GM06990 (cell line): ENCODE measurements at regions not wholly inside any gene's neighbourhood (a gene's known extent, or its start where the extent isn't known, plus 50 kb on each side); places are given as distances from the start of the nearest gene placed in this dataset.
A peak's percentile ranks its signal among the peaks of the same experiment; 100 is the strongest.

Experiments
- DNase-seq: peaks from one replicate; pipeline ENCODE4 v3.0.0-alpha.2; 2011; ENCODE audit not compliant: insufficient read length; ENCODE audit errors: extremely low read depth
- H3K27me3 ChIP-seq: replicated peaks from 2 replicates; pipeline ENCODE4 v1.6.0; 2011; ENCODE audit warnings: low read length; ENCODE audit not compliant: control insufficient read depth, insufficient read depth
- H3K36me3 ChIP-seq: 2 replicates; pipeline ENCODE4 v1.5.1; 2011; ENCODE audit warnings: low read length; ENCODE audit not compliant: control insufficient read depth, insufficient read depth
- H3K4me3 ChIP-seq: replicated peaks from 2 replicates; pipeline ENCODE4 v1.5.1; 2011; ENCODE audit warnings: low read depth, mild to moderate bottlenecking, control low read depth, low read length
- CTCF ChIP-seq: IDR thresholded peaks from 2 replicates; pipeline ENCODE4 v1.5.1; 2011; ENCODE audit warnings: low read length, control low read depth, mild to moderate bottlenecking, inconsistent platforms; ENCODE audit not compliant: insufficient read depth, poor library complexity, severe bottlenecking

GRCh38 chr5:74576941-74577456 is 63.5 kb downstream of the ENC1 start:
- Histone ChIP-seq H3K36me3 (no peaks in the 10 kb centered on the region), H3K4me3 (no peak overlapping the region), H3K27me3 (no peaks in the 10 kb centered on the region)
- DNase-seq, result peak; percentile 79
- TF ChIP-seq CTCF, result no peak

- Histone ChIP-seq H3K27me3 (no peaks in the 10 kb centered on the region), H3K36me3 (no peaks in the 10 kb centered on the region), H3K4me3 (no peak overlapping the region)
- no peak for DNase-seq
- TF ChIP-seq CTCF, result no peak
Observed at GRCh38 chr5:74575741-74576538, 64.6 kb downstream of the ENC1 start.

GRCh38 chr5:74570250-74570649 is 70.3 kb downstream of the ENC1 start:
- TF ChIP-seq CTCF, result no peak
- no peak for DNase-seq
- no peaks in the 10 kb centered on the region for H3K36me3 ChIP-seq
- no peak overlapping the region for H3K4me3 ChIP-seq
- H3K27me3 ChIP-seq, result no peaks in the 10 kb centered on the region

- Histone ChIP-seq H3K4me3 (no peak overlapping the region), H3K36me3 (no peaks in the 10 kb centered on the region), H3K27me3 (no peaks in the 10 kb centered on the region)
- no peak for DNase-seq
- TF ChIP-seq CTCF, result no peak
Observed at GRCh38 chr5:74567411-74567995, 73.0 kb downstream of the ENC1 start.

- no peak for DNase-seq
- Histone ChIP-seq H3K36me3 (no peaks in the 10 kb centered on the region), H3K4me3 (no peak overlapping the region), H3K27me3 (no peaks in the 10 kb centered on the region)
- no peak for TF ChIP-seq CTCF
Observed at GRCh38 chr5:74562122-74562521, 78.4 kb downstream of the ENC1 start.

GRCh38 chr5:74560245-74560644 is 80.3 kb downstream of the ENC1 start:
- H3K4me3 ChIP-seq, result no peak overlapping the region
- no peaks in the 10 kb centered on the region for H3K36me3 ChIP-seq
- no peak for DNase-seq
- TF ChIP-seq CTCF, result no peak
- no peaks in the 10 kb centered on the region for H3K27me3 ChIP-seq
